Left lung (tissue), 4 donors: ENCODE measurements at regions not wholly inside any gene's neighbourhood (a gene's known extent, or its start where the extent isn't known, plus 50 kb on each side); places are given as distances from the start of the nearest gene placed in this dataset.

Source experiments
- ATAC-seq: fragments of 200-7000 bp; cut with Tn5 transposase; one replicate; pipeline ENCODE4 v1.9.1; 2020; ENCODE audit warnings: moderate library complexity
- DNase-seq, 4 donors: peaks; one replicate each; pipeline ENCODE4 v3.0.0-alpha.2; 2013 to 2020
- H3K27ac ChIP-seq, 2 donors: fragments of 200-600 bp; sonication (generic) in 1 of 2; one replicate each; pipeline versions ENCODE4 v1.5.0 to v1.8.0; 2020 to 2021
- H3K27me3 ChIP-seq, 2 donors: fragments of 200-600 bp; sonication (generic) in 1 of 2; one replicate each; pipeline versions ENCODE4 v1.5.0 to v1.8.0; 2020 to 2021
- H3K36me3 ChIP-seq, 2 donors: fragments of 200-600 bp; sonication (generic) in 1 of 2; one replicate each; pipeline versions ENCODE4 v1.5.0 to v1.8.0; 2020 to 2021
- H3K4me1 ChIP-seq, 2 donors: fragments of 200-600 bp; one replicate each; pipeline ENCODE4 v1.8.0; 2021
- H3K4me3 ChIP-seq, 2 donors: fragments of 200-600 bp; sonication (generic) in 1 of 2; one replicate each; pipeline versions ENCODE4 v1.5.0 to v1.8.0; 2020 to 2021; ENCODE audit warnings: mild to moderate bottlenecking in 1 of 2
- H3K9me3 ChIP-seq, 2 donors: fragments of 200-600 bp; sonication (generic) in 1 of 2; one replicate each; pipeline versions ENCODE4 v1.5.0 to v1.8.0; 2020 to 2021
- CTCF ChIP-seq, 2 donors: fragments of 200-600 bp; sonication (generic) in 1 of 2; IDR thresholded peaks; one replicate each; pipeline versions ENCODE4 v1.5.0 to v1.8.0; 2021; ENCODE audit warnings: antibody characterized with exemption in 2 of 2
- intact Hi-C, 2 donors: fragments of 100-400 bp; cut with DNase I; formaldehyde crosslinking; loops; one replicate each; pipeline versions ENCODE4 v1.11.2 to v1.14.2; 2022
- donor health status: DM: no; HTN: yes; CAD: no.
- donor health status: DM: no; HTN: no; CAD: no.

GRCh38 chr9:89554307-89555035, 50.3 kb upstream of the GADD45G start:
- H3K4me3 ChIP-seq: no peak overlapping the region
- H3K36me3 ChIP-seq: no peaks in the 10 kb centered on the region
- H3K4me1 ChIP-seq: peaks cover 0 to 52% of the 10 kb centered on the region in 2 donors
- no peaks in the 10 kb centered on the region for H3K9me3 ChIP-seq
- no peak for TF ChIP-seq CTCF (IDR thresholded peaks at IDR 0.05)
- DNase-seq (no peak), ATAC-seq (no peak)
- H3K27ac ChIP-seq: peak overlapping the region in 1 of 2 donors; percentile 93
- intact Hi-C loops: no loop called here
- H3K27me3 ChIP-seq: no peaks in the 10 kb centered on the region

- Histone ChIP-seq H3K4me1 (peaks cover 0 to 61% of the 10 kb centered on the region in 2 donors), H3K9me3 (no peaks in the 10 kb centered on the region), H3K27ac (peak overlapping the region in 1 of 2 donors; percentile 93), H3K36me3 (no peaks in the 10 kb centered on the region), H3K4me3 (no peak overlapping the region), H3K27me3 (no peaks in the 10 kb centered on the region)
- no peak for ATAC-seq
- no peak for DNase-seq
- TF ChIP-seq CTCF (IDR thresholded peaks at IDR 0.05): no peak
- intact Hi-C loops: no loop called here
Measured at GRCh38 chr9:89553451-89554010, 51.3 kb upstream of the GADD45G start.

DNA sequence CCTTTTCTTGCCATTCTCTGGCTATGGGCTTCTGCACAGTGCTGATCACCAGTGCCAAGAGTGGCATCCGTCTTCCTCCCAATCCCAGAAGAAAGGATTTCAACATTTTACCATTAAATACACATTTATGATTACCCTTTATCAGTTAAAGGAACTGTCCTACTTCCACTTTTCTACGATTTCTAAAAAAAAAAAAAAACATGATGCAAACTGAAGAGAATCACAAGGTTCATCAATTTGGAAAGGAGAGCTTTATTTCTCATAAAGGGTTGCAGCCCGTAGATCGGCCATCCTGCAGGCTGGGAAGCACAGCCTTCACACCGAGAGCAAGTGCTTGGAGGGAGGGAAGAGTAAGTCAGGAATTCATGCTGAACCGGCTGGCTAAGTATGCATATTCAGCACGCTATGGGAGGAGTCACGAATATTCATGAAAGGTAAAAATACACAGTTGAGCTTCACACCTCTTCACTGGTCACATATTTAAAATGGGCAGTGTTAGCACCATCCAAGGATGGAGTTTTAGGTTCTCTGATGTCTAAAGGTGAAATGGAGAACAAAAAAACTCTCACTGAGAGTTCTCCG, 52.5 kb upstream of the SEMA4D start:
- Histone ChIP-seq H3K9me3 (peaks cover 0 to 9% of the 10 kb centered on the region in 2 donors), H3K4me3 (no peak overlapping the region), H3K36me3 (no peaks in the 10 kb centered on the region), H3K27me3 (no peaks in the 10 kb centered on the region), H3K4me1 (peaks cover 0 to 37% of the 10 kb centered on the region in 2 donors), H3K27ac (no peak overlapping the region)
- intact Hi-C loops: no loop called here
- DNase-seq (no peak), ATAC-seq (no peak)
- no peak for TF ChIP-seq CTCF (IDR thresholded peaks at IDR 0.05)

GRCh38 chr9:89549031-89549644, 51.2 kb upstream of the SEMA4D start:
- no peak overlapping the region for H3K27ac ChIP-seq
- DNase-seq: peak; percentile 49 to 94 (median 81)
- H3K9me3 ChIP-seq: peaks cover 0 to 12% of the 10 kb centered on the region in 2 donors
- TF ChIP-seq CTCF (IDR thresholded peaks at IDR 0.05): peak; percentile 77 to 96
- intact Hi-C loops: loop anchor here in 1 of 2 donors (5.0 kb wide), 1 partner anchor 232 kb away; the partner anchor contains the start of gene SECISBP2
- H3K4me1 ChIP-seq: peaks cover 0 to 24% of the 10 kb centered on the region in 2 donors
- no peaks in the 10 kb centered on the region for H3K36me3 ChIP-seq
- H3K4me3 ChIP-seq: no peak overlapping the region
- no peaks in the 10 kb centered on the region for H3K27me3 ChIP-seq
- ATAC-seq: peak; percentile 99
